ENCODE measurements at regions not wholly inside any gene's neighbourhood (a gene's known extent, or its start where the extent isn't known, plus 50 kb on each side); places are given as distances from the start of the nearest gene placed in this dataset.
A peak's percentile ranks its signal among the peaks of the same experiment; 100 is the strongest.

DNA sequence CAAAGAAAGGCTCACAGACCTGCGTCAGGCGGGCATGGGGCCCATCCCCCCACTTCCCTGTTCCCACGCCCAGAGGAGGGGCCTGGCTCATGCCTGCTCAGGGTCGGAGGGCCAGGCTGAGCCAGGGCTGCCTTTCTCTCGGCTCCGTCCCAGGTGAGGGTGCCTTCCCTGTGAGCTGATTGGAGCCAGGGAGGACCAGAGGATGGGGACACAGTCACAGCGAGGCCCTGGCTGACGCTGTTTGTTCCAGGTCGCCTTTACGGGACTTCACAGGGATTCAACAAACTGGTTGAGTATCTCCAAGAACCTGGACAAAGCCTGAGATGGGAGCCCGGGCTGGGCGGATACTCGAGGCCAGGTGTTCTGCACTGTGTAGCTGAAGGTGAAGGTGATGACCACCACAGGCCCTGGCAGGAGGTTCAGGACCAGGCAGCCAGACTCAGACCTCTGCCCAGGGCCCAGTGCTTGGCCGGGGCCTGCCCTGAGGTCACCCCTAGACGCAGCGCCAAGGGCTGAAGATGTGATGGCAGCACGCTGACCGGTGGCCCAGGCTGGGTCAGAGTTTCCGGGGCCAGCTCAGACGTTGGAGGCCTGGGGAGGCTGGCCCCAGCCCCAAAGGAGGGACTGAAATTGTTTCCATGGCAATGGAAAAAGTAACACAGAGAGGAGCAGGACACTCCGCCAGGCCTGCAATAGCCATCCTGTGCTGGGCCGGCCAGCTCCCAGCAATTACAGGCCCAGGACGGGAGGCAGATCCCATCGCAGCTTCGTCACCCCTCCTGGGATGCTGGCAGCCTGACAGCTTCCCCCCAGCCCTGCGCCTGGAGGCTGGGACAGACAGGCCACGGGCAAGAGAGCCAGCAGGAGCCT is 65.3 kb upstream of the ADAMTS2 start:
- TF ChIP-seq, protein P1, sequence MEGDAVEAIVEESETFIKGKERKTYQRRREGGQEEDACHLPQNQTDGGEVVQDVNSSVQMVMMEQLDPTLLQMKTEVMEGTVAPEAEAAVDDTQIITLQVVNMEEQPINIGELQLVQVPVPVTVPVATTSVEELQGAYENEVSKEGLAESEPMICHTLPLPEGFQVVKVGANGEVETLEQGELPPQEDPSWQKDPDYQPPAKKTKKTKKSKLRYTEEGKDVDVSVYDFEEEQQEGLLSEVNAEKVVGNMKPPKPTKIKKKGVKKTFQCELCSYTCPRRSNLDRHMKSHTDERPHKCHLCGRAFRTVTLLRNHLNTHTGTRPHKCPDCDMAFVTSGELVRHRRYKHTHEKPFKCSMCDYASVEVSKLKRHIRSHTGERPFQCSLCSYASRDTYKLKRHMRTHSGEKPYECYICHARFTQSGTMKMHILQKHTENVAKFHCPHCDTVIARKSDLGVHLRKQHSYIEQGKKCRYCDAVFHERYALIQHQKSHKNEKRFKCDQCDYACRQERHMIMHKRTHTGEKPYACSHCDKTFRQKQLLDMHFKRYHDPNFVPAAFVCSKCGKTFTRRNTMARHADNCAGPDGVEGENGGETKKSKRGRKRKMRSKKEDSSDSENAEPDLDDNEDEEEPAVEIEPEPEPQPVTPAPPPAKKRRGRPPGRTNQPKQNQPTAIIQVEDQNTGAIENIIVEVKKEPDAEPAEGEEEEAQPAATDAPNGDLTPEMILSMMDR (IDR thresholded peaks at IDR 0.05; ENCODE audit: insufficient read depth, low read depth, low read length) = no peak
- DNase-seq (ENCODE audit: low read depth) = no peak
- H3K4me3 ChIP-seq (ENCODE audit: low read depth, low read length) = no peak overlapping the region

DNA sequence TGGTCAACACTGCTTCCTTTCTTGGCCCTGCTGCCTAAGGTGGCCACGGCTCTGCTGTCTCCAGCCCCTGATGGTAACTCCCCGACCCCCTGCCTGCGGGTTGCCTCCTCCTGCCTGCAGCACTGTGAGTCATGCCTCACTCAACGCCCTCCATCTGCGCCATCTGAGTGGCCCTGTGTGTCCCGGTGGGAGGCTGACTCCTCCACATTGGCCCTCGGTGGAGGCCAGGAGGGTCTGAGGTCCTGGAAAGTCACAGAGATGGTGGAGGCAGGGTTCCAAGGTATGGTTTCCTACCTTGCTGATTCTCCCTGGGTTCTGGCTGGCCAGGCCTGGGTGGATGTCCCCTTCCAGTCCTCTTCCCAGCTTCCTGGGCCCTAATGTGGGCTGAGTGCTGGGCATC is 64.5 kb upstream of the ADAMTS2 start:
- no peak overlapping the region for H3K4me3 ChIP-seq (ENCODE audit: low read depth, low read length)
- TF ChIP-seq, protein P1 (IDR thresholded peaks at IDR 0.05; ENCODE audit: insufficient read depth, low read depth, low read length) = no peak
- no peak for DNase-seq (ENCODE audit: low read depth)

DNA sequence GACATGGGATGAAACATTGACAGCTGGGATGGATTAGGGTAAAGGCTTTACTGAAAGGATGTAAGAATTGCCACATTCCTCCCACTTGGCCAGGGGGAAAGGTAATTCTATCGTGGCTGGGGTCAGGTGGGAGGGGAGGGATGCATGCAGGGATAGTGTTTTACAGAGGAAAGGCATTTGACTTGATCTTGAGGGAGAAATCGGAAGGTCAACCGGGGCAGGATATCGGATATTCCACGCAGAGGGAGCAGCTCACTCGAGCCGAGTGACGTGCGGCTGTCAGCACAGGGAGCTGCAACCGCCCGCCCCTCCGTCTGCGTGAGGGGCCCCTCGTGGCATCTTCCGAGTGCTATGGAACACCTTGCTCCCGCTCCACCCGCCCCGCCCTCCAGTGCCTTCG is 63.4 kb upstream of the ADAMTS2 start:
- no peak for DNase-seq (ENCODE audit: low read depth)
- TF ChIP-seq, protein P1 (IDR thresholded peaks at IDR 0.05; ENCODE audit: insufficient read depth, low read depth, low read length) = no peak
- no peak overlapping the region for H3K4me3 ChIP-seq (ENCODE audit: low read depth, low read length)

DNA sequence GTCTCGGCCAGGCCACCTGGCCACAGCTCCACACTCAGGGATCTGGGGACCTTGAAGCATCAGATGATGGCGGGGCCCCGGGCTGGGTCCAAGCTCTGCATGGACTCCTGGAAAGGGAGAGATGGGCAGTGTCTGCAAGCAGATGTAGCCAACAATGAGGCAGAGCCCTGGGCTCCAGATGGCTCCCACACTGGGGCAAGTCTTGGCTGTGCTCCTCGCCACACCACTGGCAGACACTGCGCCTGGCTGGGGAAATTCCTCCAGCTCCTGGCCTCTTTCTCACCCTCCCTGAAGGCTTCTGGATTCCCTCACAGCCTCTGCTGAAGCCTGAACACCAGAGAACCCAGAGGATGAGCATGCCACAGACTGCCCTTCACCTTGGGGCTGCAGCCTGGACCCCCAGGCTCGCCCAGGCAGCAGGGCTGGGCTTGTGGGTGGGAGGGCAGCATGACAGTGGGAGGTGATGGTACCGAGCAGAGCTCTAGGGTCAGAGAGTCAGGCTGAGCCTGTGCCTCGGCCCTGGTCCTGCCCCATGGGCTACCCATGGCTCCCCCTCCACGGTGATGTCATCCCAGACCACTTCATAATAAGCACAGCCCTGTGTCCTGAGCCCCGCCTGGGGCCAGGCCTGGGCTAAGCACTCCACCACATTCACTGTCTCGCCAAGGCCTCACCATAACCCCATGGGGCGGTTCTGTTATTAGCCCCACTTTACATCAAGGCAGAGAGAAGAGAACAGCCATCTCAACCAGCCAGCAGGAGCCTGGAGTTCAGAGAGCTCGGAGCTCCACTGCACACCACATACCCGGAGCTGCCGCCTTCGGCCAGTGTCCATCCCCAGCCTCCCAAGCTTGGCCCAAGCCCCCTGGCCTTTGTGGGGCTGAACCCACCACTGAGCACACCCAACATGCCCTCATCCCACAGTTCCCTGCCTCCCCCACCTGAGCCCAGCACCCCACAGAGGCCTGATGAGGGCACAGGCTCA is 62.2 kb upstream of the ADAMTS2 start:
- TF ChIP-seq, protein P1 (IDR thresholded peaks at IDR 0.05; ENCODE audit: insufficient read depth, low read depth, low read length) = no peak
- H3K4me3 ChIP-seq (ENCODE audit: low read depth, low read length) = no peak overlapping the region
- peak; percentile 48 for DNase-seq (ENCODE audit: low read depth)

DNA sequence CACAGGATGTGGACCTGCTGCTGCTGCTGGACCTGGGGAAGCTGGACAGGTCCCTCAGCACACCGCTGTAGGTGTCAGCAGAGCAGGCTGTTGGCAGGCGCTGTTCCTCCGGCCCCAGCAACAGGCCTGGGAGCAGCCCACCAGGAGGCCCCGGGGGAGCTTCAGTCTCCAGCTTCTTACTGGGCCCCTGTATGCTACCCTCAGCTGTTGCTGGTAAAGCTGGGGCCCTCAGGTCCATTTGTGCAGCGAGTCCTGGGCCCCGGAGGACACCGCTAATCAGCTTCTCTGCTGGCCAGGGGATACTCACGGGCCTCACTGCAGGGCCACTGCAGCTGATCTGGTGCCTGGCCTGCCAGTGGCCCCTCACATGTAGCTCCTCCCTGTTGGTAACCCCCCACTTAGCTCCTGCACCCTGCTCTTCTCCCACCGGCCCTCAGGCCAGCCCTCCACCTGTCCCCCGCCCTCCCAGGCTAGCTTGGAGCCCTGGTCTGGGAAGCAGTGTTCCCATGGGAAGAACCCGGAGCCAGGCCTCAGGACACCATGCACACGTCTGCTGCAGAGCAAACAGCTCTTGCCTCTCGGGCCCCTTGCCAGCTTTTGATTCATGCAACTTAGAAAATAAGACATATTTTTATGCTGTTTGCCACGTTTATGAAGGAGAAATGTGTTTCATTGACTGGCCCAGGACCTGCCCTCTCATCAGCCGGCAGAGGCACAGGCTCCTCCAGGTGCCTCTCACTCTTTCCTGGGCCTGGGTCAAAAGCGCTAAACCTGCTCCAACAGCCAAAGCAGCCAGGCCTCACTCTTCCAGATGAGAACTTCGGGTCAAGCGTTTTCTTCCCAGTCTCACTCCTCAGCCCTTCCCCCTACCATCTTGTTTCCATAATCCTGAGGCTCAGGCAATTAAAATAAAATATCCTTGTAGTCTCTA is 61.0 kb upstream of the ADAMTS2 start:
- DNase-seq (ENCODE audit: low read depth) = peak; percentile 33
- H3K4me3 ChIP-seq (ENCODE audit: low read depth, low read length) = no peak overlapping the region
- TF ChIP-seq, protein P1 (IDR thresholded peaks at IDR 0.05; ENCODE audit: insufficient read depth, low read depth, low read length) = no peak
